GM21381 (cell line): ENCODE measurements at regions not wholly inside any gene's neighbourhood (a gene's known extent, or its start where the extent isn't known, plus 50 kb on each side); places are given as distances from the start of the nearest gene placed in this dataset.
"Not testable (repeated sequence)": the region's sequence is repeated elsewhere in the genome, so short reads cannot be mapped to it uniquely, and the experiment has no call there.

Source experiments
- ATAC-seq: cut with Tn5 transposase; IDR thresholded peaks from one replicate; pipeline ENCODE4 v1.9.1; 2021; ENCODE audit warnings: mild to moderate bottlenecking, moderate library complexity; ENCODE audit not compliant: unreplicated experiment

- no peak for ATAC-seq
Observed at GRCh38 chr7:68205826-68206225, 1209.2 kb downstream of the TYW1 start.

- ATAC-seq: no peak
Observed at GRCh38 chr7:68206946-68207485, 1210.4 kb downstream of the TYW1 start.

GRCh38 chr7:68207676-68208075 is 1211.0 kb downstream of the TYW1 start:
- ATAC-seq: no peak

GRCh38 chr7:68209486-68209885 is 1212.9 kb downstream of the TYW1 start:
- ATAC-seq: no peak

- no peak for ATAC-seq
Observed at GRCh38 chr7:68213838-68214237, 1217.2 kb downstream of the TYW1 start.

- no peak for ATAC-seq
Observed at GRCh38 chr7:68216051-68216450, 1219.4 kb downstream of the TYW1 start.

GRCh38 chr7:68217426-68217825 is 1220.8 kb downstream of the TYW1 start:
- no peak for ATAC-seq

GRCh38 chr7:68218461-68218860 is 1221.8 kb downstream of the TYW1 start:
- no peak for ATAC-seq

GRCh38 chr7:68222311-68222710 is 1225.7 kb downstream of the TYW1 start:
- ATAC-seq: no peak

- ATAC-seq: no peak
Observed at GRCh38 chr7:68224041-68224741, 1227.6 kb downstream of the TYW1 start.

GRCh38 chr7:68231011-68231410 is 1234.4 kb downstream of the TYW1 start:
- ATAC-seq: not testable (repeated sequence)

GRCh38 chr7:68235937-68236336 is 1239.3 kb downstream of the TYW1 start:
- ATAC-seq: no peak

- no peak for ATAC-seq
Observed at GRCh38 chr7:68238204-68238805, 1241.7 kb downstream of the TYW1 start.

GRCh38 chr7:68243128-68243527 is 1246.5 kb downstream of the TYW1 start:
- ATAC-seq: no peak

- ATAC-seq: no peak
Observed at GRCh38 chr7:68244389-68244788, 1247.8 kb downstream of the TYW1 start.

GRCh38 chr7:68245688-68246087 is 1249.1 kb downstream of the TYW1 start:
- ATAC-seq: no peak

- ATAC-seq: no peak
Observed at GRCh38 chr7:68246189-68246633, 1249.6 kb downstream of the TYW1 start.

GRCh38 chr7:68247126-68247525 is 1250.5 kb downstream of the TYW1 start:
- ATAC-seq: no peak

GRCh38 chr7:68247571-68247970 is 1250.9 kb downstream of the TYW1 start:
- ATAC-seq: no peak

GRCh38 chr7:68248973-68249372 is 1252.3 kb downstream of the TYW1 start:
- no peak for ATAC-seq

- ATAC-seq: no peak
Observed at GRCh38 chr7:68249611-68250010, 1253.0 kb downstream of the TYW1 start.

- ATAC-seq: no peak
Observed at GRCh38 chr7:68250143-68250542, 1253.5 kb downstream of the TYW1 start.
